ENCODE measurements at regions not wholly inside any gene's neighbourhood (a gene's known extent, or its start where the extent isn't known, plus 50 kb on each side); places are given as distances from the start of the nearest gene placed in this dataset.

DNA sequence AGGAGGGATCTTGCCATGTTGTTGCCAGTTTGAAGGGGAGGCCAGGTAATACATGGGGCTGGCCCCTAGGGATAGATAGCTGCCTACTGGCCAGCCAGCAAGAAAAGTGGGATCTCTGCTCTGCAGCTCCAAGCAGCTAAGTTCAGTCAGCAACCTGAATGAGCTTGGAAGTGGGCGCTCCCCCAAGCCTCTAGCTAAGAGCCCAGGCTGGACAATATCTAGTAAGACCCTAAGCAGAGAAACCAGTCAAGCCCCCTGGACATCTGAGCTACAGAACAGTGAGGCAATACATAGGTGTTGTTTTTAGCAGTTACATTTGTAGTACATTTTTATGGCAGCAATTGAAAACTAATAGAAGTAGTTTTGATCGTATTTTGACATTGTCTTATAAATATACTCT is 409.8 kb upstream of the SMIM21 start:
- no peak for DNase-seq

GRCh38 chr18:75836516-75836915 is 409.0 kb upstream of the SMIM21 start:
- no peak for DNase-seq

DNA sequence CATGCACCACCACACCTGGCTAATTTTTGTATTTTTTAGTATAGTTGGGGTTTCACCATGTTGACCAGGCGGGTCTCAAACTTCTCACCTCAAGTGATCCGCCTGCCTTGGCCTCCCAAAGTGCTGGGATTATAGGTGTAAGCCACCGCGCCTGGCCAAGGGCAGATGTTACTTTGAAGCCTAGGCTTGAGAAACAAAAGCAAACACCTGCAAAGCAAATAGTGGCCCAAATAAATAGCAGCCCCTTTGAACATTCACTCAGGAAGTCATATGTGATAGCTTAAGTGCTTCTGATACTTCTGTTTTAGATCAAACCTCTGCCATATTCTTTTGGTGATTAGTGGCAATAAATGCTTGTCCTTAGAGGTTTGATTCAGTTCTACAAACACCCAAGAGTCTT is 404.5 kb upstream of the SMIM21 start:
- no peak for DNase-seq

GRCh38 chr18:75830828-75831227 is 403.3 kb upstream of the SMIM21 start:
- no peak for DNase-seq

DNA sequence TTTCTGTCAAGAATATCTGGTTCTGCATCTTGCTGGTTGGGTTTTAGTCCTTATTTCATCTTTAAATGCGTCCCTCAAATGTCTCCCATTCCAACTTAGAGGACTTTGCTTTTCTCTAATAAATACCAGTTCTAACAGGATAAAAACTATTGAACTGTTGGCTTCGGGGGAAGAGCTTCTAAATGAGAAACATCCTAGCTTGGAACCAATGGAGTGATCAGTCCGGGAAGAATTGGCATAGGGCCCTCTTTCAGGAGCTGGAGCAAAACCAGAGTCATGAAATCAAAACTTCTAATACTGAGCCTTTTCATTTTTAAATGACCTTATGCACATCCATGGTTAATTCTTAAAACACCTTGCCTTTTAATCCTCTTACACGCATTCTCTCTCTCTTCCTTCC is 401.6 kb upstream of the SMIM21 start:
- no peak for DNase-seq

GRCh38 chr18:75828379-75828778 is 400.9 kb upstream of the SMIM21 start:
- no peak for DNase-seq

DNA sequence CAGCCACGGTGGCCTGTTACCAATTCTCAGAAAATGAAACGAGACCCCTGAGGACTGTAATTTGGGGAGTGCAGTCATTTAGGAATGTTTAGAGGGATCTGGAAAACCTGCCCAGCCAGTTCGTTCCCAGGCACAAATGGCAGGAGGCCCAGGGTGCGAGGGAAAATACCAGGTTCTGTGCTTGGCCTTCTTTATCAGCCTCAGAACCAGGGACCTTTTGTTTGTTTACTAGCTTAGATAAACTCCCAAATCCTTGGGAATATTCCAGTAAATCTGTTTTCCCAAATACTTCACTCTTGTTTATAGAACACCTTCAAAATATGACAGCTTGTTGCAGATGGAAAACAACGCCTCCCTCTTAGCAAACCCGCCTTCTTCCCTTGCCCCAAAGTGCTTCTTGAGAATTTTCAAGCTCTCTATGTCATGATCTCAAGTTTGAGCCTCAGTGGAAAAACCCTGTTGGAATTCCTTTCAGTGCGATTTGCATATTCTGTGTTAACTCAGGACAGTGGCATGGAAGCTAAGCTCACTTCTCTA is 400.3 kb upstream of the SMIM21 start:
- no peak for DNase-seq

GRCh38 chr18:75824661-75825060 is 397.2 kb upstream of the SMIM21 start:
- no peak for DNase-seq

- DNase-seq: peak; percentile 21
Measured at GRCh38 chr18:75823471-75823870, 396.0 kb upstream of the SMIM21 start.

- no peak for DNase-seq
Measured at GRCh38 chr18:75818383-75818782, 390.9 kb upstream of the SMIM21 start.

DNA sequence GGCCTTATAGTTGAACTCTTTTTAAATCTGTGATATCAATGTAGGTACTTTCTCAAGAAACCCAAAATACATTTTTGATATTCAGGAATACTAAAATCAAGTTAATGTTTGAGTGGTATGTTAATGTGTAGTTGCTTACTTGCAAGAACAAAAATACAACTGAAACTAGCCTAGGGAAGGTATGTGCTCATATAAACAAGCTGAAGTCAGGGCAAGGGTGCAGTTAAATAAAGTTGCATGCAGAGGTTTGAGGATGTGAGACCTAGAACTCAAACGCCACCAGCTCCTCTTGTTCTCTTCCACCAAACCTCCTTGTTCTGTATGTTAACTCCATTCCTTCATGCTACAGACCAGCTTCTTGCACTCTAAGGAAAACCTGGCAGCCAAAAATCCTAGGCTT is 388.3 kb upstream of the SMIM21 start:
- no peak for DNase-seq

DNA sequence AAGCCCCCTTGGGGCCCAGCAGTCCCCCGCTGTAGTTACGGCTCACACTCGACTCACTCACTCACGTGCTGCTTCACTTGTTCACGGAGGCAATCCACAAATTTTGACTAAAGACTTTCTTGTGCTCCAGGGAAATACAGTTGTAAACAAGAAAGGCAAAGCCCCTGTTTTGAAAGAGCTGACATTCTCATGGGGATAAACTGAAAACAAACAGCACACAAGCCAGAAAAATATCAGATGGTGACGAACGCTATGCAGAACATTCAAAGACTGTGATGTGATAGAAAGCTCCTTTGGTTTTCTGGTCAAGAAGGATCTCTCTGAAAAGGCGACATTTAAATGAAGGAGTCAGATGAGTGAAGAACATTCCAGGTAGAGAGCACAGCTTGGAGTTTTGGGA is 385.3 kb upstream of the SMIM21 start:
- no peak for DNase-seq

DNA sequence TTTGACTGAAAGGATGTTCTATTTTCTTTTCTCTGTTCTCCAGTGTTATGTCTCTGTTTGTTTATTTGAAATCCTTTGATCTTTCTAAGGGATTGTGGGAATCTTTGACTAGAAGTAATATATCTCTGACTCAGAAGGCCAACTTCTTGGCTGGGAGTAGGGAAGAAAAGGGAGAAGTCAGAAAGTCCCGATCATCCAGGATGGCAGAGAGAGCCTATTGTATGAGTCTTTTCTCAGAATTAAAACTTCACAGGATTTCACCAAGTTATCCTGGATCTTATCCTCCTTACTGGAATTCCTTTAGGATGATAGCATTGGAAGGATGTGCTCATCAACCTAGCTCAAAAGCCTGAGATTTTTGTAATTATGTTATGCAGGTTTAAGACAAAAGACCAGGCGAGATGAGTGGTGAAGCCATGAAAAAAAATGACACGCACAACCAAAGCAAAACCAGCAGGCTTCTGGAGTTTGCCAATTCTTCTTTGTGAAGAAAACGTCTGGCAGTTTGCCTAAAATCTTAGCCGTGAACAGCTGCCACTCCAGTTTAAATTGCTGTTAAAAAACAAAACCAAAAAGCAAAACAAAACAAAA is 383.6 kb upstream of the SMIM21 start:
- peak; percentile 94 for DNase-seq

GRCh38 chr18:75810516-75810915 is 383.0 kb upstream of the SMIM21 start:
- DNase-seq: no peak

- DNase-seq: peak; percentile 72
Measured at GRCh38 chr18:75809926-75810255, 382.4 kb upstream of the SMIM21 start.

GRCh38 chr18:75809151-75809925 is 381.8 kb upstream of the SMIM21 start:
- no peak for DNase-seq

- DNase-seq: no peak
Measured at GRCh38 chr18:75805265-75805664, 377.8 kb upstream of the SMIM21 start.

- DNase-seq: no peak
Measured at GRCh38 chr18:75802681-75803080, 375.2 kb upstream of the SMIM21 start.

DNA sequence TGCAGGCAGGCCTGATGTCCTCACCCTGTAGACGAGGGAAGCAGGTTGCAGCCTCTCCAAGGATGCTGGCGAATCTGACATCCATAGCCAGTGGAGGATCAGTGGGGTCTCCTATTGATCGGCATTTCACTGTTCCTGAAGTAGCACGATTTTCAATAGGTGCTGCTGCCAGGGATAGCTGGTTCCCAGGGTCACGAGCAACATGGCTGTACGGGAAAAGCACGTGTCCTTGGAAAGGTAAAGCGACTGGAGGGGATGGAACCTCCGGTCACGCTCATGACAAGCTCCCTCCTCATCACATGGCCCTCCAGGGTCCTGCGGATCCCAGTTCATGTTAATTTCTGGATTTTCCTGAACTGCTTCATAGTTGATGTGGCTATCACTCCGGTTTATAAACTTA is 373.7 kb upstream of the SMIM21 start:
- DNase-seq: no peak

DNA sequence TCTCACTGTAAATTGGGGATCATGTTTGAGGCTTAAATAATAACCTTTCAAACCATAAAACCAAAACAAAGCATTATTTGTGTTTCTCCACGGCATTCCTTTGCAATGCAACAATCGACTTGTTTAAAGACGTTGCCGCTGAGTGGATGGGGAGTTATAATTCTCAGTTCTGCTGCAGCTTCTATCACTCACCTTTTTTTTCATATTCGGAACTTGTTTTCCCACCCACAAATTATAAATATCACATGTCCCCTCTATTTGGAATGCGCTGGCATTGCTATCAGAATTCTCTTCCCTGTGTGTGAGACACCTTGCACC is 372.8 kb upstream of the SMIM21 start:
- no peak for DNase-seq

DNA sequence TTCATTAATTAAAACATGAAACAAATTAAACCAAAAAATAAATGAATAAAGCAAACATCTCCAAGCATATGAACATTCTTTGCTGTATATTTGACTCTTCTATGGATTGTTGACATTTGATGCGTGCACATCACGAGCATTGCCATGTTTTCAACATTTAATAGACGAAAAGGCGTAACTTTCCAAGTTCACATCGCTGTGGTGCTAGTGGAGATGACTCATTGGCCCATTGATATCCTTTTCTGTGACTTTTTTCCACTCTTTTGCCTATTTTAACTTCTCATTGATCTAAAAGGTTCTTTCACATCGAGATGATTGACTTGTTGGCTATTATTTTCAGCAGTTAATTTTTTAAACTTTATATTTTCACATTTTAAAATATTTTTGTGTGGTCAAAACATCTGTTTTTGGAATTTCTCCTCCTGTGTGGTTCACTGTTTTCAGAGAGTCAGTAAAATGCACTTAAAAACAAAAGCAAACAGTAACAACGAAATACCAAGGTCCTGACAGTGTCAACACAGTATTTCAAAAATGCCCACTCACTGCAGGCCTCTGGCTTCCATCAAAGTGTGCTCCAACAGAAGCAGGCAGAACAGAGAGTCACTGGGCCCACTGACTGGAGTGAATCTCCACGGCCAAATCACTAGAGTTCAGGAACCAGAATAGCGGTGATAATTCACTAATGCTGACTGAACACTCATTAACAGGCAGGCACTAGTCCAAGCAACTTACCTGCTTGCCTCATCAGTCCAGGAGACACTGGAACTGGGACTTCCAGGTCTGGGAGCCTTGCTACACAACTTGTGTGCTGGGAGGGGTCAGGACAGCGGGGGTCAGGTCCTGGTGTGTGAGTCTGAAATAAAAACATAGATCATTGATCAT is 372.2 kb upstream of the SMIM21 start:
- DNase-seq: no peak

GRCh38 chr18:75797046-75797445 is 369.5 kb upstream of the SMIM21 start:
- no peak for DNase-seq

DNA sequence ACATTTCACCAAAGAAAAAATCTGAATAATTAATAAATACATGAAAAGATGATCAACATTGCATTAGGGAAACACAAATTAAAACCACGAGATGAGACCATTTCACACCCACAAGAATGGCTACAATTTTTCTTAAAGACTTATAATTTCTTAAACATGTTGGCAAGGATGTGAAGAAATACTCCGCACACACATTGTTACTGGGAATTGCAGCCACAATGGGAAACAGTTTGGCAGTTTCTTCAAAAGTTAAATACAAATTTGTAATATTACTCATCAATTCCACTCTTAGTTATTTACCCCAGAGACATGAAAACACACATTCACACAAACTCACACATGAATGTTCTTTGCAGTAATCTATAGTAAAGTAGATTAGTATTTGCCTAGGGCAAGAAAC is 363.3 kb upstream of the SMIM21 start:
- DNase-seq: no peak

GRCh38 chr18:75790111-75790510 is 362.6 kb upstream of the SMIM21 start:
- DNase-seq: no peak

Measured in NCI-H1105 (cell line).